ENCODE measurements at regions not wholly inside any gene's neighbourhood (a gene's known extent, or its start where the extent isn't known, plus 50 kb on each side); places are given as distances from the start of the nearest gene placed in this dataset.

DNA sequence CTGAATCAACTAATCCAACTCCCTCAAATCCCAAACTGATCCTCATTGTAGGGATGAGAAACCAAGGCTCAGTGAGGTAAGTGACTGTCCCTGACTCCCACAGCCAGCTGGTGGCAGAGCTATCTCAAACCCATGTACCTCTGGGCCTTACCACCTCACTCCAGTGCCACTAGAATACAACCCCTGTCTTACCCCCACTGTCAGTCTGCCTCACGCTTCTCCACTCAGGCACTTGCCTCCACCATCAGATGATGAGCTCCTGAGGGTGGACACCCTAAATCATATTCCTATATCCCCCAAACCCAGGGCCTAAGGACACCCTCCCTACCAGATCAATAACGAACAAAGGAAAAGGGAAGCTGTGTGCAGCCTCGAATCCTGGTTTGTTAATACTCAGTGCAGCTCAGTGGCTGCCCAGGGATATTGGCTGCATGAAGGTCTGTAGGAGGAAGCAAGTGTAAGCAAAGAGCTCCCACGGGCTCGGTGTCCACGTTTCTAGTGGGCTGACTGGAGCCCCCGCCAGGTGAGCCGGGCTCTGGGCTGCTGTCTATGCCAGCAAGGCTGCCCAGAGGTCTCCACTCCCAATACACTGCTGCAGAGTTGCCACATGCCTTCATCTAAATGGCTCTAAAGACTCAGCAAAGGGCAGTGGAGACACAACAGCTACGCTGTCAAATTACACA lies 533.4 kb downstream of the MATN1 start:
- H3K27ac ChIP-seq (ENCODE audit: low read depth in 2 of 2, low read length in 1 of 2): no peak overlapping the region
- H3K27me3 ChIP-seq (ENCODE audit: control insufficient read depth in 1 of 2, insufficient read depth in 2 of 2, low read length in 2 of 2): no peaks in the 10 kb centered on the region
- no peaks in the 10 kb centered on the region for H3K4me1 ChIP-seq (ENCODE audit: control insufficient read depth in 2 of 2, insufficient read depth in 2 of 2, low read length in 1 of 2)
- no peak overlapping the region for H3K4me3 ChIP-seq (ENCODE audit: low read depth in 1 of 2, low read length in 2 of 2)
- H3K9me3 ChIP-seq (ENCODE audit: control insufficient read depth in 2 of 2, insufficient read depth in 1 of 2, low read depth in 1 of 2, low read length in 1 of 2): peaks cover 0 to 2% of the 10 kb centered on the region in 2 donors
- H3K36me3 ChIP-seq (ENCODE audit: control insufficient read depth in 2 of 2, insufficient read depth in 2 of 2, low read length in 1 of 2): no peaks in the 10 kb centered on the region
- 82 to 85% methylated on average over 9 of the region's 9 CpGs for WGBS, 2 donors

DNA sequence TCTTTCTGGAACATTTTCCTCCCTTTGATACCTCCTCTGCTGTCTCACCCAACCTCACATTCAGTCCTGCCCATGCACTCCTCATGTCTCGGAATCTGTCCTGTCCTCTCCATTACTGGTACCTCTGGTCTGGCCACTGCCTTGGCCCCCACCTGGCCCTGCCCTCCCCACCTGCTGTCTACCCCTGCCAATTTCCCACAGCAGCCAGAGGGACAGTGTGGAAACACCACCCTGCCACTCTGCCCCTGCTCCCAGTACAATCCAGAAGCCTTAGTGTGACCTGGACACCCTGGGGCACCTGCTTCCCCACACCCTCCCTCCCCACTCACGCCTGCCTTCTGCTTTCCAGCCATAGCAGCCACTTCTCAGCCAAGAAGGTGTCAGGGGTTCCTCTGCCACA lies 534.4 kb downstream of the MATN1 start:
- Histone ChIP-seq H3K36me3 (ENCODE audit: control insufficient read depth in 2 of 2, insufficient read depth in 2 of 2, low read length in 1 of 2) (no peaks in the 10 kb centered on the region), H3K4me3 (ENCODE audit: low read depth in 1 of 2, low read length in 2 of 2) (no peak overlapping the region), H3K9me3 (ENCODE audit: control insufficient read depth in 2 of 2, insufficient read depth in 1 of 2, low read depth in 1 of 2, low read length in 1 of 2) (peaks cover 0 to 2% of the 10 kb centered on the region in 2 donors), H3K27me3 (ENCODE audit: control insufficient read depth in 1 of 2, insufficient read depth in 2 of 2, low read length in 2 of 2) (no peaks in the 10 kb centered on the region), H3K4me1 (ENCODE audit: control insufficient read depth in 2 of 2, insufficient read depth in 2 of 2, low read length in 1 of 2) (no peaks in the 10 kb centered on the region), H3K27ac (ENCODE audit: low read depth in 2 of 2, low read length in 1 of 2) (no peak overlapping the region)
- 86 to 91% methylated on average over 2 of the region's 2 CpGs for WGBS, 2 donors

DNA sequence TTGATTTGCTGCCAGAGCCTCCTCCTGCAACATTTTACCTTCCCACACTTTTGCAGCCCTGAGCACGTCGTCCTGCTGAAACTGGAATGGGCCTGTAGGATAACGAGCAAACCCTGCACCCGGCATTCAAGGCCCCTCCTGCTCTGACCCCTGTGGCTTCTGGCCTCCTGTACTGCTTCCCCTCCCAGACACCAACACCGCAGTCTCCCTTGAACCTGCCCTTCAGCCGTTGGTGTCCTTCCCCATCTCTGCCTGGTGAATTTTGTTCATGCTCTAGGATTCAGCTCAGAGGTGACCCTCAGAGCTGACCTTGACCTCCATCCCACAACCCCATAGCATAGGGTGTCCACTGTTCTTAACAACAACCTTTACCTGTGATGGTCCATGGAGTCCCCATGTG lies 535.1 kb downstream of the MATN1 start:
- H3K27ac ChIP-seq (ENCODE audit: low read depth in 2 of 2, low read length in 1 of 2): no peak overlapping the region
- no peaks in the 10 kb centered on the region for H3K36me3 ChIP-seq (ENCODE audit: control insufficient read depth in 2 of 2, insufficient read depth in 2 of 2, low read length in 1 of 2)
- no peaks in the 10 kb centered on the region for H3K4me1 ChIP-seq (ENCODE audit: control insufficient read depth in 2 of 2, insufficient read depth in 2 of 2, low read length in 1 of 2)
- 75 to 82% methylated on average over 6 of the region's 6 CpGs for whole genome bisulfite sequencing, 2 donors
- H3K27me3 ChIP-seq (ENCODE audit: control insufficient read depth in 1 of 2, insufficient read depth in 2 of 2, low read length in 2 of 2): no peaks in the 10 kb centered on the region
- H3K4me3 ChIP-seq (ENCODE audit: low read depth in 1 of 2, low read length in 2 of 2): no peak overlapping the region
- H3K9me3 ChIP-seq (ENCODE audit: control insufficient read depth in 2 of 2, insufficient read depth in 1 of 2, low read depth in 1 of 2, low read length in 1 of 2): peaks cover 0 to 2% of the 10 kb centered on the region in 2 donors

DNA sequence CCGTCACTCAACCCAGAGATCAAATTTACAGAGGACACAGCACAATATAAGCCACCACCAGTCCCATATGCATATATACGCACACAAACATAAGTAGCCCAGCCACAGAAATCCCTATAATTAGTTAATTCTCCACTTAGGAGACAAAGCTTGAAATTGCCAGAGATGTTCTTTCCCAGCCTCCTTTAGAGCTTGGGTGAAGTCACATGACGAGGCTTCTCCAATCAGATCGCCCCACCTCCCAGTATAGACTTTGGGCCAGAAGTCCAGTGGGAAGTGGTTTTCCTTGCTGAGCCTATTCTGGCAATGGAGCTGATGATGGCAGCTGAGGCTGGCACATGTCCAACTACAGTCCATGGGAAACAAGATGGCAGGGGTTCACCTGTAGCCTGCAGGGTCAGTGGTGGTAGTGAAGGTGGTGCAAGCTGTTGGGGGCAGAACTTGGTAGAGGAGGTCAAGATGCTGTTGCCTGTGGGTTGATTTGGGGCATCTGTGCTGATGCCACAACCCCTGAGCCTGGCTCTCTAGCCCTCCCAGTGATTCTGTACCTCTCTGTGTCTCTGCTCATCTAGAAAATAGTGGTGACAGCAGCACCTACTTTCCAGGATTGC lies 535.9 kb downstream of the MATN1 start:
- no peak overlapping the region for H3K27ac ChIP-seq (ENCODE audit: low read depth in 2 of 2, low read length in 1 of 2)
- no peaks in the 10 kb centered on the region for H3K4me1 ChIP-seq (ENCODE audit: control insufficient read depth in 2 of 2, insufficient read depth in 2 of 2, low read length in 1 of 2)
- WGBS, 2 donors: 89 to 90% methylated on average over 4 of the region's 4 CpGs
- no peak overlapping the region for H3K4me3 ChIP-seq (ENCODE audit: low read depth in 1 of 2, low read length in 2 of 2)
- H3K9me3 ChIP-seq (ENCODE audit: control insufficient read depth in 2 of 2, insufficient read depth in 1 of 2, low read depth in 1 of 2, low read length in 1 of 2): peaks cover 0 to 2% of the 10 kb centered on the region in 2 donors
- H3K36me3 ChIP-seq (ENCODE audit: control insufficient read depth in 2 of 2, insufficient read depth in 2 of 2, low read length in 1 of 2): no peaks in the 10 kb centered on the region
- no peaks in the 10 kb centered on the region for H3K27me3 ChIP-seq (ENCODE audit: control insufficient read depth in 1 of 2, insufficient read depth in 2 of 2, low read length in 2 of 2)

DNA sequence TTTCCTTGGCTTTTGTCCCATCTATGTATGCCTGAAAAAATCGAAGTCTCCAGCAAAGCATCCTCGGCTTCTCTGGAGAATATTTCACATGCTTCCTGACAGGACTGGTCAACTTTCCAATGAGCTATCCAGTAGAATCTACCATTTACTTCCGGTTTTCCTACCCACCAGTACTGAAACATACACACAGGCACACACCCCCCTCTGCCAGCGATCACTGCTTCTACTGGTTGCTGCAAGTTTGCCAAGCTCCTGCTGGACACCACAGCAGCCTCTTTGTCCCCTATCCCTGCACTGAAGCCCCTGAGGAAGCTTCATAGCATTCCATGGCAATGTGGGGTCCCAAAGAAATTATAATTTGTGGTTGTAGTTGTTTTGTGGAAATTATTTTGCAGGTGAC lies 536.8 kb downstream of the MATN1 start:
- no peak overlapping the region for H3K27ac ChIP-seq (ENCODE audit: low read depth in 2 of 2, low read length in 1 of 2)
- H3K4me1 ChIP-seq (ENCODE audit: control insufficient read depth in 2 of 2, insufficient read depth in 2 of 2, low read length in 1 of 2): no peaks in the 10 kb centered on the region
- H3K27me3 ChIP-seq (ENCODE audit: control insufficient read depth in 1 of 2, insufficient read depth in 2 of 2, low read length in 2 of 2): no peaks in the 10 kb centered on the region
- WGBS, 2 donors: 40 to 57% methylated on average over 4 of the region's 4 CpGs
- H3K36me3 ChIP-seq (ENCODE audit: control insufficient read depth in 2 of 2, insufficient read depth in 2 of 2, low read length in 1 of 2): no peaks in the 10 kb centered on the region
- no peak overlapping the region for H3K4me3 ChIP-seq (ENCODE audit: low read depth in 1 of 2, low read length in 2 of 2)
- H3K9me3 ChIP-seq (ENCODE audit: control insufficient read depth in 2 of 2, insufficient read depth in 1 of 2, low read depth in 1 of 2, low read length in 1 of 2): peaks cover 0 to 2% of the 10 kb centered on the region in 2 donors

DNA sequence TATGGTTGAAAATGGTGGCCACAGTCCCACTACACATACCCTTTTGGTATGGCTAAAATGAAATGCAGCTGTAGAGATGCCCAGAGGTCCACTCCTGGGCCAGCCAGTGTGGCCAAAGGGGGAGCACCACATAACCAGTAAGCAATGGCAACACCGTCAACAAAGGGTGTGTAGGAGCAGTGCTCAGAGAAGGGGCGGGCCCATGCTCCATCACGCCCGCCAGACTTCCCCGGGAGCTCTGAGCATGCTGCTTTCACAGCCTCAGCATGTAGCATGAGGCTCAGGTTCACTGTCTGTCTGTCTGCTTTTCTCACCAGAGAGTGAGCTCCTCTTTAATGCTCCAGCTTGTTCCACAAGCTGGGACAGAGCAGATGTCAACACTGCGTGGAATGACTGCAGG lies 537.6 kb downstream of the MATN1 start:
- Histone ChIP-seq H3K27ac (ENCODE audit: low read depth in 2 of 2, low read length in 1 of 2) (no peak overlapping the region), H3K4me1 (ENCODE audit: control insufficient read depth in 2 of 2, insufficient read depth in 2 of 2, low read length in 1 of 2) (no peaks in the 10 kb centered on the region), H3K9me3 (ENCODE audit: control insufficient read depth in 2 of 2, insufficient read depth in 1 of 2, low read depth in 1 of 2, low read length in 1 of 2) (no peaks in the 10 kb centered on the region), H3K4me3 (ENCODE audit: low read depth in 1 of 2, low read length in 2 of 2) (no peak overlapping the region), H3K27me3 (ENCODE audit: control insufficient read depth in 1 of 2, insufficient read depth in 2 of 2, low read length in 2 of 2) (no peaks in the 10 kb centered on the region), H3K36me3 (ENCODE audit: control insufficient read depth in 2 of 2, insufficient read depth in 2 of 2, low read length in 1 of 2) (no peaks in the 10 kb centered on the region)
- WGBS, 2 donors: 39 to 41% methylated on average over 6 of the region's 6 CpGs

DNA sequence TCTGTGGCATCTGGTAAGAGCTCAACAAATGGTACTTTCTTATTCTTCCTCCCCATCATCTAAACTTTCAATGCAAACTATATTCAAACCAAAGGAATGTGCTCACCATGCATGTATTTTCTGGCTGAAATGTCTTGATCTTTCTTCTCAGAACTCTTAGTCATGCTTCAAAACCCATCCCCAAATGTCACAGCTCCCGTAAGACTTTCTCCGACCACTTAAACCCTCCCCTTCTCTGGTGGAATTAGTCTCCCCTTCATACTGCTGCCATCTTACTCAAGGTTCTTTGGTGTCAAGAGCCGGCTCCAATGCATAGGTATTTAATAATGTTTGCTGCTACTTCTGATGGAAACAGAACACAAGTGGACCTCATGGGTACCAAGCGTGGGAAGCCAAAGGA lies 538.1 kb downstream of the MATN1 start:
- Histone ChIP-seq H3K4me1 (ENCODE audit: control insufficient read depth in 2 of 2, insufficient read depth in 2 of 2, low read length in 1 of 2) (no peaks in the 10 kb centered on the region), H3K9me3 (ENCODE audit: control insufficient read depth in 2 of 2, insufficient read depth in 1 of 2, low read depth in 1 of 2, low read length in 1 of 2) (no peaks in the 10 kb centered on the region), H3K27ac (ENCODE audit: low read depth in 2 of 2, low read length in 1 of 2) (no peak overlapping the region), H3K4me3 (ENCODE audit: low read depth in 1 of 2, low read length in 2 of 2) (no peak overlapping the region), H3K27me3 (ENCODE audit: control insufficient read depth in 1 of 2, insufficient read depth in 2 of 2, low read length in 2 of 2) (no peaks in the 10 kb centered on the region), H3K36me3 (ENCODE audit: control insufficient read depth in 2 of 2, insufficient read depth in 2 of 2, low read length in 1 of 2) (no peaks in the 10 kb centered on the region)
- 88% methylated on average over 4 of the region's 4 CpGs for WGBS, 2 donors

DNA sequence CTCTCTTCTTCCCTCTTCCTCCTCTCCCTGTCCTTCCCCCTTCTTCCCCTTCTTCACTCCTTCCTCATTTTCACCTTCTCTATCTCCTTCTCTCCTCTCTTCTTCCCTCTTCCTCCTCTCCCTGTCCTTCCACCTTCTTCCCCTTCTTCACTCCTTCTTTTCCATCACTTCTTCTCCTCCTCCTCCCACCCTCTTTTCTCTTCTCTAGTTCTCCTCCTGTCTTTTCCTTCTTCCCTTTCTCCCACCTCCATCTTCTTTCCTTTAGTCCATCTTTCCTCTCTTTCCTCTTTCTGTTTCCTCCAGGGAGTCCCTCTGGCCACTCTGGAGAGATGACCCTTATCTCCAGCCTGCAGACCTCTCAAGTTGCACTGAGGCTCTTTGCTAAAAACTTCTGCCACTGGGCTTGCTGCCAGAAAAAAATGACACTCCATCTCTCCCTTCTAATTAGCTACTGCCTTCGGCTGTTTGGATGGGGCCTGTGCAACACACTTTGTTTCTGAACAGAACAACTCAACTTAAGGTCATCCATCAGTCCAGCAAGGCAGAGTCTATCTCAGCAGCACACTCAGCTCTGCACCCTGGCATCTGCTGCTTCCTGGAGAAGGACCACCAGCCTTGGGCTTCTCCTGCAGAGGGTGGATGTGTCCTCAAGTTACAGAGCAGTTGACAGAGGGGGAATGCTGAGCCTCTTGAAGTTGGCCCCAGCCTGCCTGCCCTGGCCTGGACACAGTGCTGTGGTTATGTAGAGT lies 538.8 kb downstream of the MATN1 start:
- no peak overlapping the region for H3K4me3 ChIP-seq (ENCODE audit: low read depth in 1 of 2, low read length in 2 of 2)
- H3K27me3 ChIP-seq (ENCODE audit: control insufficient read depth in 1 of 2, insufficient read depth in 2 of 2, low read length in 2 of 2): no peaks in the 10 kb centered on the region
- H3K9me3 ChIP-seq (ENCODE audit: control insufficient read depth in 2 of 2, insufficient read depth in 1 of 2, low read depth in 1 of 2, low read length in 1 of 2): no peaks in the 10 kb centered on the region
- no peaks in the 10 kb centered on the region for H3K4me1 ChIP-seq (ENCODE audit: control insufficient read depth in 2 of 2, insufficient read depth in 2 of 2, low read length in 1 of 2)
- 42 to 45% methylated on average over 1 of the region's 1 CpG for WGBS, 2 donors
- H3K27ac ChIP-seq (ENCODE audit: low read depth in 2 of 2, low read length in 1 of 2): no peak overlapping the region
- no peaks in the 10 kb centered on the region for H3K36me3 ChIP-seq (ENCODE audit: control insufficient read depth in 2 of 2, insufficient read depth in 2 of 2, low read length in 1 of 2)

DNA sequence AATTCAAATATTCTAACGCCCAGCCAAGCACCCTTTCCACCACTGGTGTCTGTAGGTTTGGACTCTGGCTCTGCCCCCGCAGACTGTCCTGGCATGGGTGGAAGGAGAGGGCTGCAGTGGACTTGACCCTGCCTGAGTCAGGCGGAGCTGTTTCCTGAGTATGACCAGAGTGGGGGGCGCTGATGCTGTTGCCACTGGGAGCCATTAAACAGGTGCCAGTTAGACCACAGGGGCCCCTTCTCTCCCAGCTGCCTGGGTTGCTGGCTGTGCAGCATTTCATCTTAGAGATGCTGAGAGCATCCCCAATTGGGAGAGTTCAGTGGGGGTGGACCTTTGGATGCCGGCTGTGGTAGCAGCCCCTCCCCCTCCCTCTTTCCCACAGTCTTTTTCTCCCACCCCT lies 539.5 kb downstream of the MATN1 start:
- no peaks in the 10 kb centered on the region for H3K36me3 ChIP-seq (ENCODE audit: control insufficient read depth in 2 of 2, insufficient read depth in 2 of 2, low read length in 1 of 2)
- WGBS, 2 donors: 66 to 72% methylated on average over 5 of the region's 5 CpGs
- peaks cover 0 to 3% of the 10 kb centered on the region in 2 donors for H3K27me3 ChIP-seq (ENCODE audit: control insufficient read depth in 1 of 2, insufficient read depth in 2 of 2, low read length in 2 of 2)
- H3K27ac ChIP-seq (ENCODE audit: low read depth in 2 of 2, low read length in 1 of 2): no peak overlapping the region
- H3K4me3 ChIP-seq (ENCODE audit: low read depth in 1 of 2, low read length in 2 of 2): no peak overlapping the region
- peaks cover 0 to 3% of the 10 kb centered on the region in 2 donors for H3K9me3 ChIP-seq (ENCODE audit: control insufficient read depth in 2 of 2, insufficient read depth in 1 of 2, low read depth in 1 of 2, low read length in 1 of 2)
- no peaks in the 10 kb centered on the region for H3K4me1 ChIP-seq (ENCODE audit: control insufficient read depth in 2 of 2, insufficient read depth in 2 of 2, low read length in 1 of 2)

Measured in esophagus (tissue), 2 donors.